ENCODE measurements at regions not wholly inside any gene's neighbourhood (a gene's known extent, or its start where the extent isn't known, plus 50 kb on each side); places are given as distances from the start of the nearest gene placed in this dataset.

DNA sequence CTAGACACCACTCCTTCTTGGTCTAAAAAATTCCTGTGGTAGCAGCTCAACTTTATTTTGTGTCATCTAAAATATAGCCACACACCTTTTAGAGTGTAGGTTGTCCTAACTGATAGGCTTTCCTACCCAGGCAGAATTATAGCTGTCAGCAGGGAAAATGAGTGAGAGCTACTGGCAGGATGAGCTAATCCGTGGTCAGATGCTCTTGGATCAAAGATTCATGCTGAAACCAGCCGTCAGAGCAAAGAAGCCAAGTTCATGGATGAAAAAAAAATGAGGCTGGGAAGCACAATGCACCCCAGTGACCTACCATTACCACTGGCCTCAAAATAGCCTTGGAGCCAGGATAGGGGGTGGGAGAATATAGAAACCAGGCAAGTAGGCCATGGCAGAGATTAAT, 113.1 kb upstream of the BLID start:
- H3K23me2 ChIP-seq (ENCODE audit: low read depth, low read length): 0 out of 2 replicates have a peak, but pooled peaks cover 2% of the 10 kb centered on the region
- no peak overlapping the region; the same call in 1 of the 2 replicates for H2BK20ac ChIP-seq (ENCODE audit: low read length)
- peak overlapping the region; percentile 90 for H2AFZ ChIP-seq (ENCODE audit: low read length)
- peak overlapping the region; percentile 41 to 48; a peak in 3 of 4 replicates for H3K4me2 ChIP-seq (ENCODE audit: insufficient read depth in 1 of 2, low read depth in 2 of 2, low read length in 2 of 2)
- H3K36me3 ChIP-seq (ENCODE audit: control insufficient read depth in 2 of 4, insufficient read depth in 4 of 4, low read length in 3 of 4): no peaks in the 10 kb centered on the region
- peak overlapping the region; percentile 69; the same call in 1 of the 2 replicates for H2BK5ac ChIP-seq (ENCODE audit: low read depth, low read length)
- H2BK15ac ChIP-seq (ENCODE audit: low read length): no peak overlapping the region
- H4K5ac ChIP-seq (ENCODE audit: insufficient read length, low read depth, low read length): no peak overlapping the region
- H3K79me2 ChIP-seq (ENCODE audit: control insufficient read depth in 1 of 2, insufficient read depth in 2 of 2, low read length in 2 of 2): no peaks in the 10 kb centered on the region
- peaks cover 8 to 15% (median 11%) of the 10 kb centered on the region in 4 experiments for H3K4me1 ChIP-seq (replicated peaks in 1 of 4; ENCODE audit: control insufficient read depth in 3 of 4, insufficient read depth in 4 of 4, low read length in 3 of 4)
- H3K23ac ChIP-seq (ENCODE audit: insufficient read length): no peak overlapping the region
- H3K56ac ChIP-seq (replicated peaks; ENCODE audit: insufficient read length, low read depth, low read length): no peak overlapping the region
- 66% methylated on average over 2 of the region's 2 CpGs; no CpG with 5 or more reads in 1 of the 2 experiments for WGBS, 2 experiments (ENCODE audit: extremely low coverage in 1 of 2, insufficient coverage in 1 of 2, insufficient read length in 1 of 2, insufficient replicate concordance in 2 of 2, low coverage in 1 of 2, low lambda C conversion rate in 2 of 2, missing lambda C conversion rate in 1 of 2)
- H3K79me1 ChIP-seq (ENCODE audit: low read depth, low read length): no peaks in the 10 kb centered on the region
- no peak overlapping the region; the same call in 1 of the 2 replicates for H3K18ac ChIP-seq (ENCODE audit: extremely low read depth, low read length)
- H3K27me3 ChIP-seq (replicated peaks in 1 of 4; ENCODE audit: control insufficient read depth in 3 of 4, extremely low read depth in 1 of 4, insufficient read depth in 3 of 4, low read length in 3 of 4): no peaks in the 10 kb centered on the region
- H3K14ac ChIP-seq (ENCODE audit: insufficient read length): no peak overlapping the region
- ChIA-PET CTCF (ENCODE audit: partially characterized antibody) (interaction anchor here (0.5 to 1.3 kb wide), 5 partner anchors 13 to 574 kb away, joined by 3 to 4 read pairs (median 3); no protein-coding TSS in a partner anchor), POLR2A (ENCODE audit: partially characterized antibody) (interaction anchor here (1.0 kb wide), 1 partner anchor 14 kb away, joined by 4 read pairs; no protein-coding TSS in a partner anchor)
- peak overlapping the region; percentile 28 for H2BK120ac ChIP-seq (replicated peaks; ENCODE audit: low read depth, low read length)
- no peaks in the 10 kb centered on the region for H4K20me1 ChIP-seq (replicated peaks in 1 of 2; ENCODE audit: control insufficient read depth in 1 of 2, insufficient read depth in 2 of 2, low read length in 2 of 2)
- H3K4me3 ChIP-seq (ENCODE audit: extremely low read depth in 1 of 4, insufficient read depth in 2 of 4, low read depth in 3 of 4, low read length in 4 of 4): 0 out of 8 replicates have a peak overlapping the region, but pooled peaks of 1 of the 4 experiments have one; percentile 11
- no peak overlapping the region for H3K9ac ChIP-seq (replicated peaks in 1 of 4; ENCODE audit: extremely low read depth in 1 of 4, low read depth in 3 of 4, low read length in 3 of 4)
- H3K4ac ChIP-seq (replicated peaks; ENCODE audit: insufficient read length, low read depth, low read length): no peak overlapping the region
- DNase-seq (ENCODE audit: low read depth in 1 of 2, low spot score in 2 of 2): no peak
- FAIRE-seq: no peak
- H3K27ac ChIP-seq (ENCODE audit: low read depth, low read length): no peak overlapping the region
- no peak overlapping the region for H4K8ac ChIP-seq (ENCODE audit: extremely low read depth, insufficient read depth, low read length)
- H2AK5ac ChIP-seq (ENCODE audit: low read depth, low read length): no peak overlapping the region
- H2BK12ac ChIP-seq (ENCODE audit: low read depth, low read length): peak overlapping the region; percentile 52; the same call in 1 of the 2 replicates
- peak overlapping the region; percentile 47 for H4K91ac ChIP-seq (replicated peaks; ENCODE audit: insufficient read length, low read length)
- no peaks in the 10 kb centered on the region for H3K9me3 ChIP-seq (ENCODE audit: insufficient read depth in 2 of 2, low read depth in 1 of 2, low read length in 1 of 2)
- TF ChIP-seq KDM4A (IDR thresholded peaks at IDR 0.05; ENCODE audit: low read depth, low read length, severe bottlenecking) (no peak), CBX5 (IDR thresholded peaks at IDR 0.05; ENCODE audit: low read depth, low read length) (no peak), SP1 (IDR thresholded peaks at IDR 0.05; ENCODE audit: low read depth, low read length) (no peak), ASH2L (IDR thresholded peaks at IDR 0.05; ENCODE audit: low read length) (no peak), TBP (IDR thresholded peaks at IDR 0.05; ENCODE audit: low read depth, low read length) (no peak), CTCF (IDR thresholded peaks at IDR 0.05; ENCODE audit: control extremely low read depth in 1 of 3, insufficient read depth in 1 of 3, low read depth in 1 of 3, low read length in 3 of 3) (no peak), TEAD4 (IDR thresholded peaks at IDR 0.05; ENCODE audit: low read depth, low read length) (no peak), SUZ12 (IDR thresholded peaks at IDR 0.05; ENCODE audit: low read length) (no peak), E2F6 (IDR thresholded peaks at IDR 0.05) (no peak), CHD2 (IDR thresholded peaks at IDR 0.05; ENCODE audit: low read length) (no peak), CHD1 (IDR thresholded peaks at IDR 0.05; ENCODE audit: low read depth, low read length) (no peak)

Measured in H1 (cell line).